HCT116 (cell line): ENCODE measurements at regions not wholly inside any gene's neighbourhood (a gene's known extent, or its start where the extent isn't known, plus 50 kb on each side); places are given as distances from the start of the nearest gene placed in this dataset.
"Not testable (repeated sequence)": the region's sequence is repeated elsewhere in the genome, so short reads cannot be mapped to it uniquely, and the experiment has no call there.

Experiments used
- ATAC-seq: fragments of 200-7000 bp; cut with Tn5 transposase; 2 replicates; pipeline ENCODE4 v1.9.1; 2020; ENCODE audit warnings: mild to moderate bottlenecking, moderate library complexity
- BruUV-seq: library from RNA; stranded (reverse); fragments of 400-500 nt; replicated peaks from 2 replicates; lab custom pipeline; 2021; lab: Mats Ljungman, UMichigan
- CTCF ChIA-PET: fragments of 300-600 bp; sonication (Branson Sonifier 250); formaldehyde crosslinking; loops from one replicate; lab custom pipeline; 2021; ENCODE audit warnings: antibody characterized with exemption; lab: Charles Lee
- POLR2A ChIA-PET: fragments of 300-600, 350-600 bp; sonication (Branson Sonifier 250); formaldehyde crosslinking; loops from one replicate; lab custom pipeline; 2021; ENCODE audit warnings: antibody characterized with exemption; lab: Charles Lee
- RAD21 ChIA-PET, 2 experiments: fragments of 300-600 bp; sonication (Branson Sonifier 250); formaldehyde crosslinking; loops; one replicate each; lab custom pipeline; 2023; ENCODE audit warnings: low total read pairs in 2 of 2; ENCODE audit not compliant: uncharacterized antibody in 2 of 2, unreplicated experiment in 2 of 2, low non-redundant PET in 1 of 2; lab: Charles Lee
- DNase-seq: peaks from one replicate; pipeline ENCODE4 v3.0.0-alpha.2; 2010; ENCODE audit warnings: low read depth, low spot score
- H2AFZ ChIP-seq: fragments of 200-600 bp; shearing (Covaris generic), sonication (generic); 2 replicates; pipeline ENCODE4 v1.6.1; 2017; ENCODE audit warnings: low read depth, mixed run types, mixed read lengths, antibody characterized with exemption, low read length; ENCODE audit not compliant: poor library complexity, severe bottlenecking
- H3K27ac ChIP-seq: 2 replicates; pipeline ENCODE4 v1.5.1; 2012; ENCODE audit warnings: low read depth, low read length
- H3K27me3 ChIP-seq: fragments of 200-600 bp; sonication (generic); 2 replicates; pipeline ENCODE4 v1.6.1; 2016; ENCODE audit warnings: mixed run types, low read length, mixed read lengths; ENCODE audit not compliant: insufficient read depth
- H3K36me3 ChIP-seq, 2 experiments: fragments of 200-500 bp in 1 of 2; fragments of 200-600 bp in 1 of 2; sonication (Bioruptor generic) in 1 of 2; sonication (generic) in 1 of 2; 2 replicates each; pipeline versions ENCODE4 v1.5.1 to v1.6.1; 2014 to 2016; ENCODE audit warnings: low read length in 2 of 2, inconsistent platforms in 1 of 2, mixed read lengths in 1 of 2, mixed run types in 1 of 2; ENCODE audit not compliant: insufficient read depth in 2 of 2, control insufficient read depth in 1 of 2
- H3K4me1 ChIP-seq, 2 experiments: fragments of 200-600 bp in 1 of 2; sonication (generic) in 1 of 2; 2 replicates each; pipeline versions ENCODE4 v1.5.1 to v1.6.1; 2012 to 2017; ENCODE audit warnings: low read length in 2 of 2, inconsistent platforms in 1 of 2, mild to moderate bottlenecking in 1 of 2, mixed read lengths in 1 of 2, mixed run types in 1 of 2, moderate library complexity in 1 of 2; ENCODE audit not compliant: insufficient read depth in 2 of 2, control insufficient read depth in 1 of 2
- H3K4me2 ChIP-seq: fragments of 200-600 bp; sonication (generic); 2 replicates; pipeline ENCODE4 v1.6.1; 2017; ENCODE audit warnings: mixed run types, low read length, mixed read lengths
- H3K4me3 ChIP-seq, 2 experiments: fragments of 200-600 bp in 1 of 2; sonication (generic) in 1 of 2; replicated peaks in 1 of 2; 2 replicates each; pipeline ENCODE4 v1.5.1; 2011 to 2016; ENCODE audit warnings: low read length in 2 of 2, control low read depth in 1 of 2, low read depth in 1 of 2, mild to moderate bottlenecking in 1 of 2, mixed read lengths in 1 of 2, mixed run types in 1 of 2
- H3K79me2 ChIP-seq: fragments of 200-600 bp; sonication (generic); 2 replicates; pipeline ENCODE4 v1.6.1; 2017; ENCODE audit warnings: mild to moderate bottlenecking, mixed run types, low read length, moderate library complexity, mixed read lengths; ENCODE audit not compliant: insufficient read depth
- H3K9ac ChIP-seq: fragments of 200-600 bp; sonication (generic); 2 replicates; pipeline ENCODE4 v1.6.1; 2016; ENCODE audit warnings: low read length, mixed read lengths
- H3K9me2 ChIP-seq: fragments of 200-600 bp; sonication (generic), shearing (Covaris generic); 2 replicates; pipeline ENCODE4 v1.6.1; 2017; ENCODE audit warnings: mixed run types, mild to moderate bottlenecking, moderate library complexity; ENCODE audit not compliant: insufficient read depth
- H3K9me3 ChIP-seq, 2 experiments: fragments of 200-500 bp in 1 of 2; fragments of 200-600 bp in 1 of 2; sonication (Bioruptor generic) in 1 of 2; sonication (generic) in 1 of 2; 2 replicates each; pipeline ENCODE4 v1.6.1; 2014 to 2017; ENCODE audit warnings: low read length in 2 of 2, mixed read lengths in 2 of 2, inconsistent platforms in 1 of 2, low read depth in 1 of 2, mild to moderate bottlenecking in 1 of 2, mixed run types in 1 of 2, moderate library complexity in 1 of 2; ENCODE audit not compliant: control insufficient read depth in 1 of 2, insufficient read depth in 1 of 2
- H4K20me1 ChIP-seq: fragments of 200-600 bp; sonication (generic), shearing (Covaris generic); 2 replicates; pipeline ENCODE4 v1.6.1; 2017; ENCODE audit warnings: mixed run types, mild to moderate bottlenecking, moderate library complexity; ENCODE audit not compliant: insufficient read depth
- CTCF ChIP-seq, 3 experiments: fragments of 200-600 bp in 1 of 3; sonication (generic) in 1 of 3; IDR thresholded peaks in 2 of 3; conservative IDR thresholded peaks in 1 of 3; 2 replicates each; pipeline ENCODE4 v1.5.1; 2012 to 2017; ENCODE audit warnings: low read depth in 2 of 3, low read length in 2 of 3, antibody characterized with exemption in 1 of 3, borderline replicate concordance in 1 of 3, control low read depth in 1 of 3, mild to moderate bottlenecking in 1 of 3, mixed read lengths in 1 of 3, mixed run types in 1 of 3, moderate library complexity in 1 of 3; ENCODE audit not compliant: insufficient read depth in 1 of 3
- RAD21 ChIP-seq: IDR thresholded peaks from 2 replicates; pipeline ENCODE4 v1.6.1; 2012; ENCODE audit warnings: low read depth, mild to moderate bottlenecking
- intact Hi-C: fragments of 100-400 bp; cut with micrococcal nuclease; formaldehyde crosslinking; loops from 2 replicates; pipeline ENCODE4 v1.10.0; 2022

DNA sequence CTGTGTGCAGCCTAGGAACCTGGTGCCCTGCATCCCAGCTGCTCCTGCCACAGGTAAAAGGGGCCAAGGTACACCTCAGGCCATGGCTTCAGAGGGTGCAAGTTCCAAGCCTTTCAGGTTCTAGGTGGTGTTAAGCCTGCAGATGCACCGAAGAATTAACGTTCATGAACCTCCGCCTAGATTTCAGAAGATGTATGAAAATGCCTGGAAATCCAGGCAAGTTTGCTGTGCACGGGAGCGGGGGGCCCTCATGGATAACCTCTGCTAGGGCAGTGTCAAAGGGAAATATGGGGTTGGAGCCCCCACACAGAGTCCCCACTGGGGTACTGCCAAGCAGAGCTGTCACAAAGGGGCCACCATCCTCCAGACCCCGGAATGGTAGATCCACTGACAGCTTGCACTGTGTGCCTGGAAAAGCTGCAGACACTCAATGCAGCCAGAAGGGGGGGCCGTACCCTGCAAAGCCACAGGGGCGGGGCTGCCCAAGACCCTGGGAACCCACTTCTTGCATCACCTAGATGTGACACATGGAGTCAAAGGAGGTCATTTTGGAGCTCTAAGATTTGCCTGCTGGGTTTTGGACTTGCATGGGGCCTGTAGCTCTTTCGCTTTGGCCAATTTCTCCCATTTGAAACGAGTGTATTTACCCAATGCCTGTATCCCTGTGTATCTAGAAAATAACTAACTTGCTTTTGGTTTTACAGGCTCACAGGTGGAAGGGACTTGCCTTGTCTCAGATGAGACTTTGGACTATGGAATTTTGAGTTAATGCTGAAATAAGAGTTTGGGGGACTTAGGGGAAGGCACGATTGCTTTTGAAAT lies 145.2 kb upstream of the C1QTNF3 start:
- ATAC-seq, H3K9ac ChIP-seq, intact Hi-C loops, H3K4me1 ChIP-seq, RAD21 ChIA-PET, H3K27ac ChIP-seq, H2AFZ ChIP-seq, H3K36me3 ChIP-seq, CTCF ChIA-PET, H3K9me2 ChIP-seq, H4K20me1 ChIP-seq, POLR2A ChIA-PET, H3K79me2 ChIP-seq, H3K27me3 ChIP-seq, H3K4me2 ChIP-seq, BruUV-seq, H3K9me3 ChIP-seq, H3K4me3 ChIP-seq: not testable (repeated sequence)
- TF ChIP-seq CTCF (IDR thresholded peaks at IDR 0.05 in 2 of 3, conservative IDR thresholded peaks at IDR 0.05 in 1 of 3; ENCODE audit: borderline replicate concordance in 1 of 3, insufficient read depth in 1 of 3, low read depth in 2 of 3, low read length in 2 of 3) (peak; percentile 29 to 68 (median 55); a peak in 4 of 6 replicates), RAD21 (peak; percentile 41)
- DNase-seq = peak; percentile 64

DNA sequence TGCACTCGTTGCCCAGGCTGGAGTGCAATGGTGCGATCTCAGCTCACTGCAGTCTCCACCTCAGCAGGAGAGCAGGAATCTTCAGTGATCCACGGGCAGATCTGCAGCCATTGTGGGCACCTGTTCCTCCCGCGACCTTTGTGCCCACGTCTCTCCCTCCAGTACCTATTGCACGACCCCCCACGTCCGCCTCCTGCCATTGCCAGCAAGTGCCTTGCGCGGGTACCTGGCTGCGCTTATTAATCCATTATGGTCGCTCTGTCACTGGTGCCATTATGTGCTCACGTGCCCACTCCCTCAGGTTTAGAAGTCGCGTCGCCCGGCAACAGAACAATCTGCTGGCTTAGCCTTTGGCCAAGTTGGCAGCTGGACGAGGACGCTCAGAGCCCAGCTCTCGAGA lies 146.2 kb upstream of the C1QTNF3 start:
- H3K4me3 ChIP-seq, H4K20me1 ChIP-seq, H3K27ac ChIP-seq, intact Hi-C loops, H3K9ac ChIP-seq, H3K4me2 ChIP-seq, CTCF ChIA-PET, H3K9me3 ChIP-seq, H3K27me3 ChIP-seq, H2AFZ ChIP-seq, POLR2A ChIA-PET, H3K79me2 ChIP-seq, H3K4me1 ChIP-seq, BruUV-seq, DNase-seq, H3K9me2 ChIP-seq, H3K36me3 ChIP-seq, RAD21 ChIA-PET, ATAC-seq: not testable (repeated sequence)

- H2AFZ ChIP-seq, intact Hi-C loops, RAD21 ChIA-PET, DNase-seq, H3K9me2 ChIP-seq, H3K27ac ChIP-seq, H3K9ac ChIP-seq, H3K36me3 ChIP-seq, H3K9me3 ChIP-seq, H3K27me3 ChIP-seq, H3K4me1 ChIP-seq, H3K79me2 ChIP-seq, H3K4me3 ChIP-seq, CTCF ChIA-PET, BruUV-seq, ATAC-seq, POLR2A ChIA-PET, H4K20me1 ChIP-seq, H3K4me2 ChIP-seq: not testable (repeated sequence)
These were observed 146.9 kb upstream of the C1QTNF3 start for GRCh38 chr5:34189752-34190411.
